ENCODE measurements at regions not wholly inside any gene's neighbourhood (a gene's known extent, or its start where the extent isn't known, plus 50 kb on each side); places are given as distances from the start of the nearest gene placed in this dataset.

GRCh38 chr4:96037705-96038104, 197.8 kb downstream of the PDHA2 start:
- no peak for DNase-seq (ENCODE audit: low read depth, low spot score)
- Mint-ChIP-seq H3K4me3 (no peak overlapping the region), H3K9me3 (peaks cover 3% of the 10 kb centered on the region), H3K27me3 (ENCODE audit: low read depth) (no peaks in the 10 kb centered on the region), H3K27ac (ENCODE audit: unreplicated experiment) (no peak overlapping the region), H3K4me1 (no peaks in the 10 kb centered on the region), H3K36me3 (ENCODE audit: low read depth) (no peaks in the 10 kb centered on the region)
- TF ChIP-seq, protein P1, sequence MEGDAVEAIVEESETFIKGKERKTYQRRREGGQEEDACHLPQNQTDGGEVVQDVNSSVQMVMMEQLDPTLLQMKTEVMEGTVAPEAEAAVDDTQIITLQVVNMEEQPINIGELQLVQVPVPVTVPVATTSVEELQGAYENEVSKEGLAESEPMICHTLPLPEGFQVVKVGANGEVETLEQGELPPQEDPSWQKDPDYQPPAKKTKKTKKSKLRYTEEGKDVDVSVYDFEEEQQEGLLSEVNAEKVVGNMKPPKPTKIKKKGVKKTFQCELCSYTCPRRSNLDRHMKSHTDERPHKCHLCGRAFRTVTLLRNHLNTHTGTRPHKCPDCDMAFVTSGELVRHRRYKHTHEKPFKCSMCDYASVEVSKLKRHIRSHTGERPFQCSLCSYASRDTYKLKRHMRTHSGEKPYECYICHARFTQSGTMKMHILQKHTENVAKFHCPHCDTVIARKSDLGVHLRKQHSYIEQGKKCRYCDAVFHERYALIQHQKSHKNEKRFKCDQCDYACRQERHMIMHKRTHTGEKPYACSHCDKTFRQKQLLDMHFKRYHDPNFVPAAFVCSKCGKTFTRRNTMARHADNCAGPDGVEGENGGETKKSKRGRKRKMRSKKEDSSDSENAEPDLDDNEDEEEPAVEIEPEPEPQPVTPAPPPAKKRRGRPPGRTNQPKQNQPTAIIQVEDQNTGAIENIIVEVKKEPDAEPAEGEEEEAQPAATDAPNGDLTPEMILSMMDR (conservative IDR thresholded peaks at IDR 0.05): no peak

DNA sequence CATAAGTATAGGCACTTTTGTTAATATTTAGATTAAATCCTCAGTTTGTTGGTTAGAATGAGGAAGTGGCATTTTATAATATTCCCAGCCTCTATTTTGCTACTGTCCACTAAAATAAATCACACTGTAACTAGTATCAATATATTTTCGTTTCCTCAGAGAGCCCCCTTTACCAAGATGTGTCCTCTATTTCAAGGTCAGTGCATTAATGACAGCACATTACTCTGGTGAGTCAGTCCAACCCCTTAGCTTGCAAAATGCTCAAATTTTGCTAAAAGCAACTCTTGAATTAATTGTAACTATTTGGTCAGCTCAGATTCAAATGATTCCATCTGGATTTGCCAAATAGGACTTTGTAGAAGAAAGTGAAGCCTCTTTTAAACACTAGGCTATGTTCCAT, 199.3 kb downstream of the PDHA2 start:
- no peaks in the 10 kb centered on the region for H3K36me3 Mint-ChIP-seq (ENCODE audit: low read depth)
- no peak overlapping the region for H3K27ac Mint-ChIP-seq (ENCODE audit: unreplicated experiment)
- DNase-seq (ENCODE audit: low read depth, low spot score): no peak
- H3K4me1 Mint-ChIP-seq: no peaks in the 10 kb centered on the region
- H3K9me3 Mint-ChIP-seq: peaks cover 3% of the 10 kb centered on the region
- TF ChIP-seq, protein P1 (conservative IDR thresholded peaks at IDR 0.05): no peak
- no peak overlapping the region for H3K4me3 Mint-ChIP-seq
- no peaks in the 10 kb centered on the region for H3K27me3 Mint-ChIP-seq (ENCODE audit: low read depth)

GRCh38 chr4:96039803-96040436, 200.0 kb downstream of the PDHA2 start:
- Mint-ChIP-seq H3K4me1 (no peaks in the 10 kb centered on the region), H3K27ac (ENCODE audit: unreplicated experiment) (no peak overlapping the region), H3K9me3 (peaks cover 2% of the 10 kb centered on the region), H3K27me3 (ENCODE audit: low read depth) (no peaks in the 10 kb centered on the region), H3K36me3 (ENCODE audit: low read depth) (no peaks in the 10 kb centered on the region), H3K4me3 (no peak overlapping the region)
- TF ChIP-seq, protein P1 (conservative IDR thresholded peaks at IDR 0.05): no peak
- DNase-seq (ENCODE audit: low read depth, low spot score): no peak

GRCh38 chr4:96044971-96045370, 205.1 kb downstream of the PDHA2 start:
- no peaks in the 10 kb centered on the region for H3K27me3 Mint-ChIP-seq (ENCODE audit: low read depth)
- TF ChIP-seq, protein P1 (conservative IDR thresholded peaks at IDR 0.05): no peak
- H3K36me3 Mint-ChIP-seq (ENCODE audit: low read depth): no peaks in the 10 kb centered on the region
- H3K4me3 Mint-ChIP-seq: no peak overlapping the region
- H3K9me3 Mint-ChIP-seq: no peaks in the 10 kb centered on the region
- DNase-seq (ENCODE audit: low read depth, low spot score): no peak
- no peaks in the 10 kb centered on the region for H3K4me1 Mint-ChIP-seq
- no peak overlapping the region for H3K27ac Mint-ChIP-seq (ENCODE audit: unreplicated experiment)

DNA sequence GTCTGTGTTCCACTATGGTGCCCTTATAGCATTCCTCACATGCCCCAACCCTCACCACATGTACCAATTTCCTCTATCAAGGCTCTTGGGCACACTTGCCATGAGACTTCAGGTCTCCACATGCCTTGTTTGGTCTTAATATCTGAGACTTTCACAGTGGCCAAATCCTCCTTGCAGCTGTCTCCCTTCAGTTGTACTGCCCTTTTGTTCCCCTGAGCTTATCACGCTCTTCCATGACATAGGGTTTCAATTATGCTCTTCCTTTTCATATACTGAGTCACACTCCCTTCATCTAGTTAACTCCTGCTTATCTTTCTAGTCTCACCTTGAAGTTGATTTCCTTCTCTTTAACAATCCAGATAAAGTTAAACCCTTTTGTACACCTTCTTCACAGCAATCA, 212.9 kb downstream of the PDHA2 start:
- Mint-ChIP-seq H3K9me3 (no peaks in the 10 kb centered on the region), H3K27ac (ENCODE audit: unreplicated experiment) (no peak overlapping the region), H3K4me3 (no peak overlapping the region), H3K4me1 (peaks cover 9% of the 10 kb centered on the region), H3K27me3 (ENCODE audit: low read depth) (no peaks in the 10 kb centered on the region), H3K36me3 (ENCODE audit: low read depth) (no peaks in the 10 kb centered on the region)
- no peak for DNase-seq (ENCODE audit: low read depth, low spot score)
- TF ChIP-seq, protein P1 (conservative IDR thresholded peaks at IDR 0.05): no peak

Measured in neural crest cell (in vitro differentiated cells).